ENCODE measurements at regions not wholly inside any gene's neighbourhood (a gene's known extent, or its start where the extent isn't known, plus 50 kb on each side); places are given as distances from the start of the nearest gene placed in this dataset.

DNA sequence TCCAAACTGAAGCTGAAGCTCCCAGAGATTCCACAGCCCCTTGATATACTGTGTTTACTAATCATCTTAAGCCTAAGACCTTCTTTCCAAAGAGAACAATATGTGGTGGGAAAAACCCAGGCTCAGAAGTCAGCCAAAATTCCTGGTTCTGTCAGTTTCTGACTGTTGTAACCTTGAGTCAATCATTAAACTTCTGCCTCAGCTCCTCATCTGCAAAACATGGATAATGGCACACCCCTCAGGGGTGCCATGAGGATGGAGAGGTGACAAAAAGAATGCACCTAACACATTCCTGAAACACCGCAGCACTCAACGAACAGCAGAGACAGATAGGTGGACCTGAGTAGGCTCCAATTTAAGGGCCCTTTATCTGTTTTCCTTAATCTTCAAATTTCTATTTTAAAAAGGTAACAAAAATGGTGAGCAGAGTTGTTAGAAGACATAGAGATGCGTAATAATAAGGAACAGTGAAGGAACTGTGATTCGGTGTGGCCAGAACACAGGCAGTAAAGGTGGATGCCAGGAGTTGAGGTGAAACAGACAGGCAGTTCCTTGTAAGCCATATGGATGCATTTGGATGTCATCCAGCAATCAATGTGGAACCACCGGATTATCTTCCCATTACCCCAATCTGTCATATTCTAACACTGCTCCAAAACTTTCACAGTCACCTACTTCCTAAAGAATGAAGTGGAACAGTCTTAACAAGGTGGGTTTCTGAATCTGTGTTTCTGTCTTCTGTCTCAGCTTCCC lies 56.6 kb upstream of the DOCK9 start:
- H3K36me3 ChIP-seq (ENCODE audit: control insufficient read depth, insufficient read depth, low read length), result no peaks in the 10 kb centered on the region
- DNase-seq (ENCODE audit: low read depth), result no peak
- H3K4me3 ChIP-seq (ENCODE audit: low read depth, low read length), result no peak overlapping the region
- no peaks in the 10 kb centered on the region for H3K27me3 ChIP-seq (ENCODE audit: control insufficient read depth, insufficient read depth, low read length)
- TF ChIP-seq, protein P1, sequence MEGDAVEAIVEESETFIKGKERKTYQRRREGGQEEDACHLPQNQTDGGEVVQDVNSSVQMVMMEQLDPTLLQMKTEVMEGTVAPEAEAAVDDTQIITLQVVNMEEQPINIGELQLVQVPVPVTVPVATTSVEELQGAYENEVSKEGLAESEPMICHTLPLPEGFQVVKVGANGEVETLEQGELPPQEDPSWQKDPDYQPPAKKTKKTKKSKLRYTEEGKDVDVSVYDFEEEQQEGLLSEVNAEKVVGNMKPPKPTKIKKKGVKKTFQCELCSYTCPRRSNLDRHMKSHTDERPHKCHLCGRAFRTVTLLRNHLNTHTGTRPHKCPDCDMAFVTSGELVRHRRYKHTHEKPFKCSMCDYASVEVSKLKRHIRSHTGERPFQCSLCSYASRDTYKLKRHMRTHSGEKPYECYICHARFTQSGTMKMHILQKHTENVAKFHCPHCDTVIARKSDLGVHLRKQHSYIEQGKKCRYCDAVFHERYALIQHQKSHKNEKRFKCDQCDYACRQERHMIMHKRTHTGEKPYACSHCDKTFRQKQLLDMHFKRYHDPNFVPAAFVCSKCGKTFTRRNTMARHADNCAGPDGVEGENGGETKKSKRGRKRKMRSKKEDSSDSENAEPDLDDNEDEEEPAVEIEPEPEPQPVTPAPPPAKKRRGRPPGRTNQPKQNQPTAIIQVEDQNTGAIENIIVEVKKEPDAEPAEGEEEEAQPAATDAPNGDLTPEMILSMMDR (IDR thresholded peaks at IDR 0.05; ENCODE audit: insufficient read depth, low read length, poor library complexity, severe bottlenecking), result no peak

GRCh38 chr13:99035715-99036114 lies 57.9 kb upstream of the DOCK9 start:
- Histone ChIP-seq H3K4me3 (ENCODE audit: low read depth, low read length) (no peak overlapping the region), H3K36me3 (ENCODE audit: control insufficient read depth, insufficient read depth, low read length) (no peaks in the 10 kb centered on the region), H3K27me3 (ENCODE audit: control insufficient read depth, insufficient read depth, low read length) (no peaks in the 10 kb centered on the region)
- DNase-seq (ENCODE audit: low read depth), result no peak
- TF ChIP-seq, protein P1 (IDR thresholded peaks at IDR 0.05; ENCODE audit: insufficient read depth, low read length, poor library complexity, severe bottlenecking), result no peak

GRCh38 chr13:99037756-99038155 lies 59.9 kb upstream of the DOCK9 start:
- Histone ChIP-seq H3K27me3 (ENCODE audit: control insufficient read depth, insufficient read depth, low read length) (no peaks in the 10 kb centered on the region), H3K36me3 (ENCODE audit: control insufficient read depth, insufficient read depth, low read length) (no peaks in the 10 kb centered on the region), H3K4me3 (ENCODE audit: low read depth, low read length) (no peak overlapping the region)
- TF ChIP-seq, protein P1 (IDR thresholded peaks at IDR 0.05; ENCODE audit: insufficient read depth, low read length, poor library complexity, severe bottlenecking), result no peak
- no peak for DNase-seq (ENCODE audit: low read depth)

DNA sequence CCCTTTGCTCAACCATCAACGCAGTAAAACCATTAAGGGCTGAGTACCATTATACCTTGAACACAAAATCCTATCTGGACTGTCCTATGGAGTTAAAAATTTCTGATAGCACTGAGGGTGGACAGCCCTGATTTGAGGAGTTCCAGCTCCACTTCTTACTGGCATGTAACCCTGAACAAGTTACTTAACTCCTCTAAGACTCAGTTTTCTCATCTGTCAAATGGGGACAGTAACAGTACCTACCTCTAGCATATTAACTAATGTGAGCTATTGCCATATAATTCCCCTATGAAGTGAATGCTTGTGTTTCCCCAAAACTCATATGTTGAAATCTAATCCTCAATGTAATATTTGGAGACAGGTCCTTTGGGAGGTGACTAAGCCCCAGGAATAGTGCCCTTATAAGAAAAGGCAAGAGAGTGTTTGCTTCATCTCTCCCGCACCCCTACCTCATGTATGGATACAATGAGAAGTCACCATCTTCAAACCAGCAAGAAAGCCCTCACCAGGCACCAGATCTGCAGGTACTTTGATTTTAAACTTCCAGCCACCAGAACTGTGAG lies 61.9 kb upstream of the DOCK9 start:
- DNase-seq (ENCODE audit: low read depth), result no peak
- TF ChIP-seq, protein P1 (IDR thresholded peaks at IDR 0.05; ENCODE audit: insufficient read depth, low read length, poor library complexity, severe bottlenecking), result no peak

GRCh38 chr13:99040536-99041131 lies 62.8 kb upstream of the DOCK9 start:
- Histone ChIP-seq H3K4me3 (ENCODE audit: low read depth, low read length) (no peak overlapping the region), H3K27me3 (ENCODE audit: control insufficient read depth, insufficient read depth, low read length) (no peaks in the 10 kb centered on the region), H3K36me3 (ENCODE audit: control insufficient read depth, insufficient read depth, low read length) (no peaks in the 10 kb centered on the region)
- DNase-seq (ENCODE audit: low read depth), result no peak
- TF ChIP-seq, protein P1 (IDR thresholded peaks at IDR 0.05; ENCODE audit: insufficient read depth, low read length, poor library complexity, severe bottlenecking), result no peak

More for the DNA sequence above, 61.9 kb upstream of the DOCK9 start:
- Histone ChIP-seq H3K4me3 (ENCODE audit: low read depth, low read length) (no peak overlapping the region), H3K36me3 (ENCODE audit: control insufficient read depth, insufficient read depth, low read length) (no peaks in the 10 kb centered on the region), H3K27me3 (ENCODE audit: control insufficient read depth, insufficient read depth, low read length) (no peaks in the 10 kb centered on the region)
